H9 (cell line): ENCODE measurements at regions not wholly inside any gene's neighbourhood (a gene's known extent, or its start where the extent isn't known, plus 50 kb on each side); places are given as distances from the start of the nearest gene placed in this dataset.

ENCODE experiments used
- DNase-seq: peaks from one replicate; pipeline ENCODE4 v3.0.0-alpha.2; 2017
- H2AFZ ChIP-seq: one replicate; pipeline ENCODE4 v1.6.1; 2013; ENCODE audit warnings: mild to moderate bottlenecking, low read length, control low read depth, moderate library complexity
- H2AK5ac ChIP-seq: 2 replicates; pipeline ENCODE4 v1.6.1; 2013; ENCODE audit warnings: low read length, control low read depth, mixed read lengths; ENCODE audit not compliant: insufficient read length
- H2BK120ac ChIP-seq: one replicate; pipeline ENCODE4 v1.6.1; 2013; ENCODE audit warnings: low read depth, mild to moderate bottlenecking, low read length, control low read depth, inconsistent platforms; ENCODE audit not compliant: poor library complexity, severe bottlenecking
- H2BK12ac ChIP-seq: 2 replicates; pipeline ENCODE4 v1.6.1; 2013; ENCODE audit warnings: low read length, control low read depth, mixed read lengths, low read depth; ENCODE audit not compliant: insufficient read length
- H2BK15ac ChIP-seq: 2 replicates; pipeline ENCODE4 v1.6.1; 2013; ENCODE audit warnings: low read depth, low read length, control low read depth
- H2BK20ac ChIP-seq: one replicate; pipeline ENCODE4 v1.6.1; 2013; ENCODE audit warnings: low read depth, mild to moderate bottlenecking, low read length, control low read depth, inconsistent platforms; ENCODE audit not compliant: poor library complexity, severe bottlenecking
- H2BK5ac ChIP-seq: 2 replicates; pipeline ENCODE4 v1.6.1; 2013; ENCODE audit warnings: low read length, control low read depth, mixed read lengths; ENCODE audit not compliant: insufficient read length
- H3K14ac ChIP-seq: 2 replicates; pipeline ENCODE4 v1.6.1; 2013; ENCODE audit warnings: low read length, control low read depth; ENCODE audit not compliant: insufficient read depth
- H3K18ac ChIP-seq: 2 replicates; pipeline ENCODE4 v1.6.1; 2013; ENCODE audit warnings: low read depth, mild to moderate bottlenecking, mixed read lengths, low read length, control low read depth; ENCODE audit not compliant: insufficient read length
- H3K23ac ChIP-seq: 2 replicates; pipeline ENCODE4 v1.6.1; 2013; ENCODE audit warnings: low read length, control low read depth, mixed read lengths, low read depth; ENCODE audit not compliant: insufficient read length
- H3K23me2 ChIP-seq: 2 replicates; pipeline ENCODE4 v1.6.1; 2013; ENCODE audit warnings: low read depth, mild to moderate bottlenecking, mixed read lengths, low read length, control low read depth; ENCODE audit not compliant: insufficient read length, poor library complexity, severe bottlenecking
- H3K27ac ChIP-seq: 2 replicates; pipeline ENCODE4 v1.5.1; 2013; ENCODE audit warnings: low read length, control low read depth, mixed read lengths, low read depth; ENCODE audit not compliant: insufficient read length
- H3K27me3 ChIP-seq: 2 replicates; pipeline ENCODE4 v1.6.1; 2013; ENCODE audit warnings: low read length, control low read depth, inconsistent platforms; ENCODE audit not compliant: insufficient read depth
- H3K4ac ChIP-seq: 2 replicates; pipeline ENCODE4 v1.6.1; 2013; ENCODE audit warnings: low read depth, mild to moderate bottlenecking, control low read depth, inconsistent platforms, low read length, moderate library complexity
- H3K4me1 ChIP-seq: 2 replicates; pipeline ENCODE4 v1.6.1; 2013; ENCODE audit warnings: low read length, control low read depth, inconsistent platforms; ENCODE audit not compliant: insufficient read depth
- H3K4me2 ChIP-seq: 2 replicates; pipeline ENCODE4 v1.6.1; 2013; ENCODE audit warnings: low read length, control low read depth, mixed read lengths; ENCODE audit not compliant: insufficient read length, insufficient read depth
- H3K56ac ChIP-seq: 2 replicates; pipeline ENCODE4 v1.6.1; 2013; ENCODE audit warnings: low read depth, mild to moderate bottlenecking, mixed read lengths, low read length, control low read depth; ENCODE audit not compliant: insufficient read length
- H3K79me1 ChIP-seq: 2 replicates; pipeline ENCODE4 v1.6.1; 2013; ENCODE audit warnings: low read depth, mild to moderate bottlenecking, moderate library complexity, low read length, control low read depth, inconsistent platforms; ENCODE audit not compliant: insufficient read depth, poor library complexity, severe bottlenecking
- H3K79me2 ChIP-seq: 2 replicates; pipeline ENCODE4 v1.6.1; 2013; ENCODE audit warnings: low read length, control low read depth, inconsistent platforms; ENCODE audit not compliant: insufficient read depth
- H3K9ac ChIP-seq: 2 replicates; pipeline ENCODE4 v1.6.1; 2013; ENCODE audit warnings: low read length, control low read depth, mixed read lengths; ENCODE audit not compliant: insufficient read length; ENCODE audit errors: extremely low read depth
- H3K9me3 ChIP-seq: one replicate; pipeline ENCODE4 v1.6.1; 2013; ENCODE audit warnings: low read depth, low read length, inconsistent platforms; ENCODE audit not compliant: control insufficient read depth
- H3T11ph ChIP-seq: one replicate; pipeline ENCODE4 v1.6.1; 2013; ENCODE audit warnings: mild to moderate bottlenecking, low read length, control low read depth, inconsistent platforms
- H4K20me1 ChIP-seq: one replicate; pipeline ENCODE4 v1.6.1; 2013; ENCODE audit not compliant: control insufficient read depth, insufficient read length, insufficient read depth
- H4K5ac ChIP-seq: 2 replicates; pipeline ENCODE4 v1.6.1; 2013; ENCODE audit warnings: low read depth, mild to moderate bottlenecking, mixed read lengths, low read length, control low read depth; ENCODE audit not compliant: insufficient read length
- H4K8ac ChIP-seq: replicated peaks from 2 replicates; pipeline ENCODE4 v1.6.1; 2013; ENCODE audit warnings: low read length, control low read depth, mixed read lengths, low read depth; ENCODE audit not compliant: insufficient read length
- H4K91ac ChIP-seq: 2 replicates; pipeline ENCODE4 v1.6.1; 2013; ENCODE audit warnings: low read depth, mild to moderate bottlenecking, moderate library complexity, mixed read lengths, low read length, control low read depth; ENCODE audit not compliant: insufficient read length
- H3K27ac Mint-ChIP-seq, 3 experiments: 2 replicates in 2 of 3; 3 replicates in 1 of 3; pipeline ENCODE4 v1.8.0; 2020 to 2021; ENCODE audit warnings: mixed read lengths in 3 of 3, mild to moderate bottlenecking in 1 of 3, moderate library complexity in 1 of 3
- H3K27me3 Mint-ChIP-seq: 2 replicates; pipeline ENCODE4 v1.8.0; 2021; ENCODE audit warnings: low read depth, mild to moderate bottlenecking, moderate library complexity, mixed read lengths
- H3K36me3 Mint-ChIP-seq, 3 experiments: 2 replicates in 2 of 3; 3 replicates in 1 of 3; pipeline ENCODE4 v1.8.0; 2020 to 2021; ENCODE audit warnings: low read depth in 3 of 3, mixed read lengths in 3 of 3; ENCODE audit not compliant: insufficient read depth in 1 of 3
- H3K4me1 Mint-ChIP-seq, 2 experiments: 2 replicates each; pipeline ENCODE4 v1.8.0; 2020; ENCODE audit warnings: mixed read lengths in 2 of 2
- H3K4me3 Mint-ChIP-seq, 2 experiments: 2 replicates in 1 of 2; 3 replicates in 1 of 2; pipeline ENCODE4 v1.8.0; 2020 to 2021; ENCODE audit warnings: mild to moderate bottlenecking in 2 of 2, mixed read lengths in 2 of 2, moderate library complexity in 1 of 2
- H3K9me3 Mint-ChIP-seq, 2 experiments: 2 replicates in 1 of 2; 3 replicates in 1 of 2; pipeline ENCODE4 v1.8.0; 2020; ENCODE audit warnings: mild to moderate bottlenecking in 2 of 2, mixed read lengths in 2 of 2, moderate library complexity in 1 of 2
- CTCF ChIP-seq: fragments of 200-600 bp; sonication (generic); conservative IDR thresholded peaks from 3 replicates; pipeline ENCODE4 v1.8.0; 2021; ENCODE audit warnings: antibody characterized with exemption, mild to moderate bottlenecking
- WGBS: extraction: QIAGEN DNeasy Blood & Tissue Kit; methylation state at CpG from one replicate; pipeline ENCODE4 v1.1.7; 2013; ENCODE audit warnings: missing lambda C conversion rate, low lambda C conversion rate, mixed read lengths; ENCODE audit not compliant: insufficient read length; ENCODE audit errors: extremely low coverage; 5-methylcytosine and 5-hydroxymethylcytosine counted together

- H3K27ac Mint-ChIP-seq: no peak overlapping the region
- Histone ChIP-seq H2BK12ac (no peak overlapping the region), H3K79me2 (no peaks in the 10 kb centered on the region), H2AK5ac (no peak overlapping the region), H4K20me1 (no peaks in the 10 kb centered on the region), H2AFZ (no peak overlapping the region), H4K8ac (no peak overlapping the region), H3K18ac (no peak overlapping the region), H3K23ac (no peak overlapping the region), H2BK20ac (no peak overlapping the region), H3K4ac (no peak overlapping the region), H3K27ac (no peak overlapping the region), H3K56ac (no peak overlapping the region), H4K5ac (no peak overlapping the region), H3K27me3 (no peaks in the 10 kb centered on the region), H3K14ac (no peak overlapping the region), H3K79me1 (no peaks in the 10 kb centered on the region), H2BK5ac (no peak overlapping the region), H2BK15ac (no peak overlapping the region), H2BK120ac (no peak overlapping the region), H3K9ac (no peak overlapping the region), H3T11ph (no peak overlapping the region), H3K4me1 (no peaks in the 10 kb centered on the region), H3K4me2 (no peak overlapping the region), H3K23me2 (no peaks in the 10 kb centered on the region), H4K91ac (no peak overlapping the region), H3K9me3 (no peaks in the 10 kb centered on the region)
- no peaks in the 10 kb centered on the region; the same call in 1 of the 2 replicates for H3K27me3 Mint-ChIP-seq
- H3K4me1 Mint-ChIP-seq: no peaks in the 10 kb centered on the region
- no peak overlapping the region for H3K4me3 Mint-ChIP-seq
- no peak for TF ChIP-seq CTCF
- no peaks in the 10 kb centered on the region for H3K9me3 Mint-ChIP-seq
- no peak for DNase-seq
- no peaks in the 10 kb centered on the region for H3K36me3 Mint-ChIP-seq
- no CpG with 5 or more reads among the region's 4 CpGs for WGBS
These were observed 284.0 kb upstream of the DEFB112 start for GRCh38 chr6:50333696-50334095.
